SU-DHL-6 (cell line): ENCODE measurements at regions not wholly inside any gene's neighbourhood (a gene's known extent, or its start where the extent isn't known, plus 50 kb on each side); places are given as distances from the start of the nearest gene placed in this dataset.

Source experiments
- H2AFZ ChIP-seq: fragments of 200-600 bp; sonication (generic); 2 replicates; pipeline ENCODE4 v1.6.1; 2014; ENCODE audit warnings: low read depth, mild to moderate bottlenecking, moderate library complexity, mixed read lengths, antibody characterized with exemption, low read length; ENCODE audit not compliant: severe bottlenecking
- H3F3A ChIP-seq: fragments of 200-600 bp; shearing (Covaris generic); 2 replicates; pipeline ENCODE4 v1.6.0; 2016; ENCODE audit warnings: antibody characterized with exemption, mild to moderate bottlenecking; ENCODE audit not compliant: insufficient read depth
- H3K27ac ChIP-seq: fragments of 200-600 bp; sonication (generic); 2 replicates; pipeline ENCODE4 v1.5.1; 2016; ENCODE audit warnings: low read depth, mild to moderate bottlenecking, low read length, moderate library complexity, mixed read lengths
- H3K27me3 ChIP-seq: fragments of 200-600 bp; sonication (generic), shearing (Covaris generic); 2 replicates; pipeline ENCODE4 v1.6.0; 2014; ENCODE audit warnings: mild to moderate bottlenecking, low read length
- H3K36me3 ChIP-seq: fragments of 200-600 bp; sonication (generic); 2 replicates; pipeline ENCODE4 v1.6.1; 2014; ENCODE audit warnings: mild to moderate bottlenecking, low read length, mixed read lengths
- H3K4me2 ChIP-seq: fragments of 300-600, 200-600 bp; shearing (Covaris generic), sonication (generic); 2 replicates; pipeline ENCODE4 v1.6.0; 2014; ENCODE audit warnings: low read length, low read depth, mild to moderate bottlenecking; ENCODE audit not compliant: poor library complexity, severe bottlenecking
- H3K4me3 ChIP-seq: fragments of 200-600 bp; sonication (generic); 2 replicates; pipeline ENCODE4 v1.5.1; 2014; ENCODE audit warnings: antibody characterized with exemption, low read length, mild to moderate bottlenecking, mixed read lengths; ENCODE audit not compliant: insufficient read depth, poor library complexity, severe bottlenecking
- H3K79me2 ChIP-seq: fragments of 200-600 bp; sonication (generic); 2 replicates; pipeline ENCODE4 v1.6.1; 2014; ENCODE audit warnings: mild to moderate bottlenecking, low read length, moderate library complexity; ENCODE audit not compliant: insufficient read depth
- H3K9ac ChIP-seq: fragments of 200-600 bp; sonication (generic); 2 replicates; pipeline ENCODE4 v1.7.0; 2014; ENCODE audit warnings: mild to moderate bottlenecking, low read length
- H3K9me2 ChIP-seq: fragments of 200-600 bp; sonication (generic); replicated peaks from 2 replicates; pipeline ENCODE4 v1.6.1; 2014; ENCODE audit warnings: low read length; ENCODE audit not compliant: insufficient read depth
- H3K9me3 ChIP-seq: fragments of 200-600 bp; sonication (generic); 2 replicates; pipeline ENCODE4 v1.6.1; 2014; ENCODE audit warnings: low read length, mixed read lengths; ENCODE audit not compliant: insufficient read depth
- H4K20me1 ChIP-seq: fragments of 200-600 bp; sonication (generic); 2 replicates; pipeline ENCODE4 v1.6.1; 2014; ENCODE audit warnings: low read depth, mild to moderate bottlenecking, antibody characterized with exemption, low read length, moderate library complexity, mixed read lengths
- CTCF ChIP-seq: fragments of 200-600 bp; sonication (generic); IDR thresholded peaks from one replicate; pipeline ENCODE4 v1.5.1; 2017; ENCODE audit warnings: antibody characterized with exemption, mild to moderate bottlenecking, low read length, moderate library complexity; ENCODE audit not compliant: insufficient read depth, poor library complexity, severe bottlenecking
- EZH2phosphoT487 ChIP-seq: fragments of 200-600 bp; sonication (generic), shearing (Covaris generic); conservative IDR thresholded peaks from 2 replicates; pipeline ENCODE4 v1.6.1; 2018; ENCODE audit warnings: mild to moderate bottlenecking, antibody characterized with exemption, low read length, moderate library complexity, mixed read lengths

- H3K27me3 ChIP-seq, result no peaks in the 10 kb centered on the region
- H3K9me3 ChIP-seq, result peaks cover 21% of the 10 kb centered on the region; the same call in 1 of the 2 replicates
- H2AFZ ChIP-seq, result no peak overlapping the region
- H3K9me2 ChIP-seq, result no peaks in the 10 kb centered on the region
- H3K4me3 ChIP-seq, result no peak overlapping the region
- H3K9ac ChIP-seq, result no peak overlapping the region
- H3K27ac ChIP-seq, result no peak overlapping the region
- H3K79me2 ChIP-seq, result no peaks in the 10 kb centered on the region
- H3K36me3 ChIP-seq, result no peaks in the 10 kb centered on the region
- no peaks in the 10 kb centered on the region for H4K20me1 ChIP-seq
- H3F3A ChIP-seq, result no peaks in the 10 kb centered on the region
- no peak overlapping the region for H3K4me2 ChIP-seq
- TF ChIP-seq EZH2phosphoT487 (no peak), CTCF (no peak)
Measured at GRCh38 chr11:71333473-71333872, 81.1 kb upstream of the SHANK2 start.

GRCh38 chr11:71332447-71332846 is 80.1 kb upstream of the SHANK2 start:
- peaks cover 21% of the 10 kb centered on the region; the same call in 1 of the 2 replicates for H3K9me3 ChIP-seq
- no peak overlapping the region for H3K9ac ChIP-seq
- H3K9me2 ChIP-seq, result no peaks in the 10 kb centered on the region
- H2AFZ ChIP-seq, result no peak overlapping the region
- no peak overlapping the region for H3K4me3 ChIP-seq
- TF ChIP-seq CTCF, result no peak
- no peak for TF ChIP-seq EZH2phosphoT487
- no peaks in the 10 kb centered on the region for H3F3A ChIP-seq
- H3K79me2 ChIP-seq, result no peaks in the 10 kb centered on the region
- H3K27ac ChIP-seq, result no peak overlapping the region
- no peak overlapping the region for H3K4me2 ChIP-seq
- no peaks in the 10 kb centered on the region for H3K36me3 ChIP-seq
- H3K27me3 ChIP-seq, result no peaks in the 10 kb centered on the region
- no peaks in the 10 kb centered on the region for H4K20me1 ChIP-seq

GRCh38 chr11:71332046-71332445 is 79.7 kb upstream of the SHANK2 start:
- Histone ChIP-seq H3F3A (no peaks in the 10 kb centered on the region), H4K20me1 (no peaks in the 10 kb centered on the region), H3K9ac (no peak overlapping the region), H2AFZ (no peak overlapping the region), H3K27me3 (no peaks in the 10 kb centered on the region), H3K79me2 (no peaks in the 10 kb centered on the region), H3K36me3 (no peaks in the 10 kb centered on the region), H3K9me3 (peaks cover 21% of the 10 kb centered on the region; the same call in 1 of the 2 replicates), H3K27ac (no peak overlapping the region), H3K4me3 (no peak overlapping the region), H3K9me2 (no peaks in the 10 kb centered on the region), H3K4me2 (no peak overlapping the region)
- TF ChIP-seq CTCF, result no peak
- no peak for TF ChIP-seq EZH2phosphoT487

GRCh38 chr11:71331631-71332030 is 79.3 kb upstream of the SHANK2 start:
- no peaks in the 10 kb centered on the region for H4K20me1 ChIP-seq
- H3K79me2 ChIP-seq, result no peaks in the 10 kb centered on the region
- H3K4me3 ChIP-seq, result no peak overlapping the region
- H3K9me2 ChIP-seq, result no peaks in the 10 kb centered on the region
- peaks cover 21% of the 10 kb centered on the region; the same call in 1 of the 2 replicates for H3K9me3 ChIP-seq
- no peak overlapping the region for H3K4me2 ChIP-seq
- no peak overlapping the region for H2AFZ ChIP-seq
- no peaks in the 10 kb centered on the region for H3K36me3 ChIP-seq
- H3K9ac ChIP-seq, result no peak overlapping the region
- no peaks in the 10 kb centered on the region for H3F3A ChIP-seq
- H3K27me3 ChIP-seq, result no peaks in the 10 kb centered on the region
- no peak for TF ChIP-seq EZH2phosphoT487
- no peak for TF ChIP-seq CTCF
- H3K27ac ChIP-seq, result no peak overlapping the region
